HG03045 (cell line): ENCODE measurements at regions not wholly inside any gene's neighbourhood (a gene's known extent, or its start where the extent isn't known, plus 50 kb on each side); places are given as distances from the start of the nearest gene placed in this dataset.
"Not testable (repeated sequence)": the region's sequence is repeated elsewhere in the genome, so short reads cannot be mapped to it uniquely, and the experiment has no call there.

ENCODE experiments used
- ATAC-seq: cut with Tn5 transposase; IDR thresholded peaks from one replicate; pipeline ENCODE4 v1.9.1; 2021; ENCODE audit warnings: mild to moderate bottlenecking, moderate library complexity; ENCODE audit not compliant: unreplicated experiment

GRCh38 chr16:29138698-29139097, 153.8 kb downstream of the LAT start:
- ATAC-seq, result not testable (repeated sequence)

- ATAC-seq, result not testable (repeated sequence)
Measured at GRCh38 chr16:29137894-29138662, 153.2 kb downstream of the LAT start.

- not testable (repeated sequence) for ATAC-seq
Measured at GRCh38 chr16:29137461-29137860, 152.6 kb downstream of the LAT start.

GRCh38 chr16:29136916-29137315, 152.1 kb downstream of the LAT start:
- ATAC-seq, result not testable (repeated sequence)

GRCh38 chr16:29136046-29136696, 151.3 kb downstream of the LAT start:
- not testable (repeated sequence) for ATAC-seq

GRCh38 chr16:29135098-29135497, 150.2 kb downstream of the LAT start:
- not testable (repeated sequence) for ATAC-seq

GRCh38 chr16:29133681-29134430, 149.0 kb downstream of the LAT start:
- ATAC-seq, result not testable (repeated sequence)

- ATAC-seq, result not testable (repeated sequence)
Measured at GRCh38 chr16:29132869-29133268, 148.0 kb downstream of the LAT start.

GRCh38 chr16:29132444-29132843, 147.6 kb downstream of the LAT start:
- not testable (repeated sequence) for ATAC-seq

GRCh38 chr16:29130901-29131851, 146.3 kb downstream of the LAT start:
- ATAC-seq, result not testable (repeated sequence)

GRCh38 chr16:29130131-29130711, 145.4 kb downstream of the LAT start:
- not testable (repeated sequence) for ATAC-seq

- not testable (repeated sequence) for ATAC-seq
Measured at GRCh38 chr16:29129458-29130038, 144.7 kb downstream of the LAT start.

GRCh38 chr16:29128732-29129457, 144.0 kb downstream of the LAT start:
- ATAC-seq, result not testable (repeated sequence)

- not testable (repeated sequence) for ATAC-seq
Measured at GRCh38 chr16:29127806-29128420, 143.1 kb downstream of the LAT start.

- ATAC-seq, result no peak
Measured at GRCh38 chr16:29126616-29127015, 141.8 kb downstream of the LAT start.

GRCh38 chr16:29126057-29126494, 141.2 kb downstream of the LAT start:
- no peak for ATAC-seq

- no peak for ATAC-seq
Measured at GRCh38 chr16:29124828-29125227, 140.0 kb downstream of the LAT start.

GRCh38 chr16:29124162-29124561, 139.3 kb downstream of the LAT start:
- ATAC-seq, result not testable (repeated sequence)
